GM21528 (cell line): ENCODE measurements at regions not wholly inside any gene's neighbourhood (a gene's known extent, or its start where the extent isn't known, plus 50 kb on each side); places are given as distances from the start of the nearest gene placed in this dataset.

Source experiments
- ATAC-seq: cut with Tn5 transposase; IDR thresholded peaks from one replicate; pipeline ENCODE4 v1.9.1; 2021; ENCODE audit warnings: mild to moderate bottlenecking, moderate library complexity; ENCODE audit not compliant: unreplicated experiment, low FRiP score

DNA sequence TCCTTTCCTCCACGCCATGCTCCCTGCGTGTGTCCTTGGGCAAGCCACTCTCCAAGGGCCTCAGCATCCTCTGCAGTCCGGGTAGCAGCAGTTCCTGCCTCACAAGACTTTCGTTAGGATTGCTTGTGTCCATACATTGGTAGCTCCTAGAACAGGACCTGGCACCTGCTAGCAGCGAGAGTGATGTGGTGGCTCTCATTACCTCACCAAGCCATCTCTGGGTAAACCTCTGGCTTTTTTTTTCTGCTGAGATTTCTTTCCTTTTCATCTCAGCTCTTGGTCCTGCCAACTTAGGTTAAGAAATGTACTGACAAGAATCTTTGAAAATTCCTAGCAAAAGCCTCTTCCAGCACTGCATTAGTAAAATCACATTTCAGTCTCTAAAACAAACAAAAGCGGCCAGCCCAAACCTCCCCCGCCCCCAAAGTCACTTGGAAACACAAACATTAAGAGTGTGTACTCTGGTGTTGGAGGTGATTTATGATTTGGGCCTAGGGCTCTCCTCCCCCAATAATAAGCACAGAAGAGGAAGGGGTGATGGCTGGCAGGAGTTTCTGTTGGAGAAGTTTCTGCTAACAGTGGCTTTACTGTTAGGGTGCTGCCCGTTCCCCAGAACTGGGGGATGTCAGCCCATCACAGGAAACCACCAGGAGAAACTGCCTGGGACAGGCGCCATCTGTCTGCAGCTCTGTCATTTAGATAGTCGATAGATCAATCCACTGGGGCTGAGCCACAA lies 199.2 kb downstream of the CD83 start:
- no peak for ATAC-seq

DNA sequence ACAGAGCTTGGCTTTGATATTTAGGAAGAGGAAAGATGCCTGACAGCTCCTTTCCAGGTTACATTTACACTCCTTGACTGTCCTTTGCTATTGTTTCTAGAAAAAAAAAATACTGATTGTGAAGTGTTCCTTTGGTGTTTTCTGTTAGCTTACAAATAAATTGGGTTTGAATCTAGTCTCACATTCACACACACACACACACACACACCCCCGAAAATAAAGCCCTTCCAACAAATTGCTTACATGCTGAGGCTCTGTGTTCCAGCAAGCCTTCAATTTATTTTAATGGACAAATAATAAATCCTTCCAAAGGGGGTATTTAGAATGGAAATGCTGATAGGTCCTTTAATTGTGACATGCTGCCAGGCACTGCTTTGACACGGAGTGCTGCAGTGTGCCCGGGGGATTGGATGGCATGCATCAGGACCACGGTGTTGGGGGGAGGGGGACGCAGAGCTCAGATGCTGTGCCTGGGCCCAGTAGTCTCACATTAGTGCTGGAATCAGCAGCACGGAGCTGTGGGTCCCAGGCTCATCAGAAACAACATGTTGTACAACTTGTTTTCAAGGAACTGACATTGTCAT lies 199.9 kb downstream of the CD83 start:
- ATAC-seq = no peak

GRCh38 chr6:14320332-14320731 lies 202.8 kb downstream of the CD83 start:
- ATAC-seq = no peak

DNA sequence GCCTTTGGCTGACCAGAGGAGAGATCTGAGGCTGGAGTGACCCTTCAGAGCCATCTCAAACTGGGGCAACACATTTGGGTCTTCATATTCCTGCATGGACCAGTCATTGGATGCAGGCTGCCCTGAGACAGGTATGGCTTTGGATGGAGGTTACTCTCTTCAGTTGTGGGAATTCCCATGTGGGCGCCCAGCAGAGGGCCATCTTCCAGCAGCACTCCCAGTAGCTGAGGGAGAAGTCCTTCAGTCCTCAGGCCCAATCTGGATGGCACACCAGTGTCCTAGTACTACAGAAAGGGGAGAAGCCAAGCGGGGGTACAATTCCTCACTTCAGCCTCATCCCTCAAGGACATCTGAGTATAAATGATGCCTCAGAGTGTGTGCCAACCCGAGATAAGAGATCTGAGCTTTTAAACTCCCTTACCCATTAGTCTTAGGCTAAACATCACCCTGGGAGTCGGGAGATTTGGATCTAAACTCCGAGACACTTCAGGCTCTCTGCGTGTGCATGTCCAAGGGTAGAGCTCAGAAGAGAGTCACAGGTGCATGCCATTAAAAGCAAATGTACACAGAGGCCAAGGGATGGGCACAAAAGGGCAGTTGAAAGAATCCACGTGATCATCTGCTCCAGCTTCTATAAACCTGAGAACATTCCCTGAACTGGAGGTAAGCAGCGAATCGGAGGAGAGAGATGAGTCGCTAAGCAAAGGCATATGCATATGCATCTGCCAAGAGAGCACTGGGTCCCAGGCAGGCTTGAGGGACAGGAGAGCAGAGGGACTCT lies 204.6 kb downstream of the CD83 start:
- ATAC-seq = no peak

- ATAC-seq = no peak
These were observed 205.3 kb downstream of the CD83 start for GRCh38 chr6:14322841-14323240.

GRCh38 chr6:14326774-14327173 lies 209.2 kb downstream of the CD83 start:
- no peak for ATAC-seq

DNA sequence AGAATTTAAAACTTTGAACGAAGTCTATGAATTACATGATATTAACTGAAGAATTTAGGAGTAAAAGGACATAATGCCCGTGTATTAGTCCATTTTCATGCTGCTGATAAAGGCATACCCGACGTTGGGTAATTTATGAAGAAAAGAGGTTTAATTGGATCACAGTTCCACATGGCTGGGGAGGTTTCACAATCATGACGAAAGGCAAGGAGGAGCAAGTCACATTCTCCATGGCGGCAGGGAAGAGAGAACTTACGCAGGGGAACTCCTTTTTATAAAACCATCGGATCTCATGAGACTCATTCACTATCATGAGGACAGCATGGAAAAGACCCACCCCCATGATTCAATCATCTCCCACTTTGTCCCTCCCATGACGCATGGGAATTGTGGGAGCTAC lies 210.6 kb downstream of the CD83 start:
- no peak for ATAC-seq

GRCh38 chr6:14333556-14334305 lies 216.2 kb downstream of the CD83 start:
- ATAC-seq = no peak

DNA sequence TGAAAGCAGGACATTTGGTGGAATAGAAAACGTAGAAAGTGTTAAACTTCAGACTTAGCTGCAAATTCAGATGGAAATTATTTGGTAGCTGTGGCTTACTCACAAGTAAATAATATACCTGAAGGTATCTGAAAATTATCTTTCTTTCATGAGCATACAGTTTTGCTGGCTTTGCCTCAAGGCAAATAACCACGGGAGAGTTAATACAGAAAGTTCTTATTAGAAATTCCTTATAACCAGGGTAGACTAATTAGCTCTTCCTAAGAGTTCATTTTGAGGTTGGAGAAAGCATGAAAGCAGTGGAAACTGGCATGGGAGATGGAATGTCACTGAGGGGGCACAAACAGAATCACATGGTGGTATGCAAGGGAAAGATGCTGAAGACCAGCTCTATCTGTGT lies 217.5 kb downstream of the CD83 start:
- no peak for ATAC-seq

DNA sequence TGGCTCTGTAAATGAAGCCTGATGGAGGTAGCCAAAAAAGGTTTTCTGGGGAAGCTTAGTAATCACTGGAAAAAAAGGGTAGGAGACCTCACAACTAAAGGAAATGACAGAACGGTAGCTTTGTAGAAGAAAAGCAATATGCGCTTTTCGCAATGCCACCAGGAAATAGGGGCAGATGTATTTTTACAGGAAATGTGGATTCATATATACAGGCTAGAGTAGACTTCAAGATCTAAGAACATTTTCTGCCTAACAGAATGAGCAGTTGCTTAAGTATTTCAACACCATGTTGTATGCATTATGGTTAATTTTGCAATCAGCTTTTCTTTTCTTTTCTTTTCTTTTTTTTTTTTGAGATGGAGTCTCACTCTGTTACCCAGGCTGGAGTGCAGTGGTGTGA lies 219.6 kb downstream of the CD83 start:
- ATAC-seq = no peak

DNA sequence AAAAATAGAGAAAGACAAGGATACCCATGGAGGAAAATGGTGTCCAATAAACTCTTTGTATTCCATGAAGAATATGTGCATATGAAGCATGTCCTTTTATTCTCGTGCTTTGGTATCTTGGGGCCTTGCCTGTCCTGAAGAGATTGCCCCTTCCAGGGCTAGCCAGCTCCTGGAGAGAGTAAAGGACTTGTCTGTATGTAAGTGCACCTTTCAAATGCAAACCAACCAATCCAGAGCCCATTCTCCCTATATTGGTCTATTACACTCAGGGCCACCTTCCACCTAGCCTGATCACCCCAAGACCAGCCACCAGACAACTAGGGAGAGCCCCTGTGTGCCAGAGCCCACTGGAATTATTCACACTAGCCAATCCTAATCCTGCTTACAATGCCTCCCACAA lies 221.6 kb downstream of the CD83 start:
- no peak for ATAC-seq

DNA sequence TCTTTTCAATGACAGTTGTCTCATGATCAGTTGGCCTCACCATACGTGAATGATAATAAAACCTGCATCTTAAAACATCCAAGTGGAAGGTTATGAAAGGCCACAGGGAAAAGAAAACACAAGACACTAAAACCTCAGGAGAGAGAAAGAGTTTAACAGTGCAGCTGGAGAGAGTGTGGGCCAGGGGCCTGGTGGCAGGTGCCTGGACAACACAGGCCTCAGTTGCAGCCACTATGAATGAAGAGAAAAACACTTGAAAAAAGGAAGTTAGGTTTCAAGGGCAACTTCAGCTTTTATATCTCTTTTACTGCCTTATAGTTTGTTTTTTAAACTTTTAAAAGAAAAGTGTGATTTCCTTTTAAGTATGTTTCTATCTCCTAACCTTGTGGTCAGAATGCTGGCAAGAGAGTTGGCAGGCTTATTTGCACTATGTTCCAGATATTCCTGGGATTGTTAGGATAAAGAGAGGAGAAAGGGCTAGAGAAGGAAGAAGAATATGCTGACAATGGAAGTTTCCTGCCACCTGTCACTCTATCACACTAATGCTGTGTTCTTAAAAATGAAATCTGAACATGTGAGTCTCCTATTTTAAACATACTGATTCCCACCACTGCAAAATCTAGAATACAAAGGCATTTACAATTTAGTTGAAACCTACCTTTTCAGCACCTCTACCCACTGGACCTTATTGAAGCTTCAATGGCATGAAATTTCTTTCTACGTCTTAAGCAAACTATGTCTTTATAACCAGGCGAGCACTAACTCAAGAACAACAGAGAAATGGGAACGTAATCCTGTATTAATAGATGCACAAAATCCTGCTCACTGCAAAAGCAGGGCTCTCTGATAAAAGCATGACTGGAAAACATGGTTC lies 222.4 kb downstream of the CD83 start:
- ATAC-seq = no peak

GRCh38 chr6:14344486-14344885 lies 226.9 kb downstream of the CD83 start:
- ATAC-seq = no peak

GRCh38 chr6:14348389-14348788 lies 230.8 kb downstream of the CD83 start:
- no peak for ATAC-seq

DNA sequence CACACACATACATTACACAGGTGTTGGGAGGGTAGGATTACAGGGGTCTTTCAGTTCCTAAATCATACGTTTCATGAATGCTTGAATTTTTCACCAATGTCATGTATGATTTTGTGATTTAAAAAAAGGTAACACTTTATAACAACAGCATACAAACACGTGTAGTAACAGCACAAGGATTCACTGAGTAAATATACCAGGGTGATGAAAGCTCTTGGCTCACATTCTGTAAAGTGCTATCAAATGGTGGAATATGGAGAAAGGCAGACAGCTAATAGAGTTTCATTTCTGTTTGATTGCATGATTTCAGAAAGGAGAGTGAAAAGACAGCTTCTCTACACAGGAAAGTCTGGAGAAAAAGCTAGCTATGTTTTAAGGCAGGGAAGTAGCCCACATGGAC lies 231.9 kb downstream of the CD83 start:
- no peak for ATAC-seq

DNA sequence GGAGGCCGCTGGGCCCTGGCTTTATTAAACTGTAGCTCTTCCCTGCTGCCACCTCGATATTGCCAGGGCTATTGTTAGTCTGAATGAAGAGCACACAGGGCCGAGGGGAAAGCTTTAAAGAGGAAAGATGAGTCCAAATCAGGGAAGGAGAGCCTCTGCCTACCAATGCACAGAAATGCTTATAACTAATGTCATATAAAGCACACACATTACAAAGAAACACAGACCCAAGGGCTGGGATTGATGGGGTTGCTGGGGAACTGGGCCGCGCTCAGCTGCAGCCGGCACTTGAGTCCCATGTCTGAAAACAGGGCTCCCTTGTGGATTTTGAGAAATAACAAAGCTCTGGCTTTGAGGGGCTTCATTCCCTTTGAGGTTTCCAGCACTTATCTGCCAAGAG lies 232.6 kb downstream of the CD83 start:
- ATAC-seq = no peak

- ATAC-seq = no peak
These were observed 235.7 kb downstream of the CD83 start for GRCh38 chr6:14353281-14353680.

DNA sequence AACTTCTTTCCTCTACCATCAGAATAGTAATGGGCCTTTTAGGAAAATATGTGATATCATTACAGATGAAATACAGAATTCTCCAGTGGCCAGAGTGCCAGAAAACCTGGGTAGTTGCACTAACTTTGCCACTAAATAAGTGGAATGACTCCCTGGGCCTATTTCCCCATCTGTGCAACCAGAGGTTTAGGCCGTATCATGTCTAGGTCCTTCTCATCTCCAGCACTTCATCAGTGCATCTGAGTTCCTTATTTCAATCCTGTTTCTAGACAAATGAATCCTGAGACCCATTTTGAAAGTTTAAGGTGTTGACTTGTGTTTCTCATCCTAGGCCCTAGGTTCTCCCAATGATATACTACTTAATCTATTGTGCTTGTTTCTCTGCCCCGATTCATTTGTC lies 236.2 kb downstream of the CD83 start:
- no peak for ATAC-seq

DNA sequence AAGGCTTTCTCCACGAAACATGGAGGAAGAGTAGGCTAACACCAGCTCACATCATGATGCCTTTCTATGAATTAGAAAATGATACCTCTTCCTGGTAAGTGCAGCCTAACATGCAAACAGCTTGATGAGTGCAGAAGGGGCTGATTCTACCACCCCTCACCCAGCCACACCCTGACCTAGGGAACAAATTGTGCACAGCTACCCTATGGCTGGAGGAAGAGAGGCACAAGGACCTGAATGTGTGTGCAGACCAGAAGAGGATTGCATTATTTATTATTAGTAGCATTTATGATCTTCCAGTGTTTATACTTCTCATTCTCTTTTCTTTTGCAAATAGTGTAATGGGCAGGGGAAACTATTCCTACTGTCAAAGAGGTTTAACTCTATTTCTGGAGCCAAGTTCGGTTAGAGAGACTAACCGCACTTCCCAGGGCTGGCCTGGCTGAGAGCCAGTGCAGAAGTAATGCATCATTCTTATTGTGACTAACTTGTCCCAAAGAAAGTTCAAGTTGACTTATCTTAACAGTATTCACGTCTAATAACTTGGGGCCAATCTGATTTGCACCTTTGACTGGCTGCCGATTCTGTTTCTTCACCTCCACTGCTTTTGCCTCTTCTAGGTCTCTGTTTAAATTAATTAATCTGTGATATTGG lies 237.5 kb downstream of the CD83 start:
- no peak for ATAC-seq

- ATAC-seq = no peak
These were observed 241.9 kb downstream of the CD83 start for GRCh38 chr6:14359438-14359837.
